Activated T-cell treated with anti-CD3 and anti-CD28 coated beads for 48 hours (primary cell): ENCODE measurements at regions not wholly inside any gene's neighbourhood (a gene's known extent, or its start where the extent isn't known, plus 50 kb on each side); places are given as distances from the start of the nearest gene placed in this dataset.

Experiments
- DNase-seq: peaks from one replicate; pipeline ENCODE4 v3.0.0-alpha.2; 2020; ENCODE audit warnings: low read depth

GRCh38 chr5:8327016-8327415 lies 458.1 kb downstream of the MTRR start:
- no peak for DNase-seq

- no peak for DNase-seq
Measured at GRCh38 chr5:8329773-8330172, 460.8 kb downstream of the MTRR start.

- DNase-seq, result no peak
Measured at GRCh38 chr5:8332666-8333445, 463.9 kb downstream of the MTRR start.

DNA sequence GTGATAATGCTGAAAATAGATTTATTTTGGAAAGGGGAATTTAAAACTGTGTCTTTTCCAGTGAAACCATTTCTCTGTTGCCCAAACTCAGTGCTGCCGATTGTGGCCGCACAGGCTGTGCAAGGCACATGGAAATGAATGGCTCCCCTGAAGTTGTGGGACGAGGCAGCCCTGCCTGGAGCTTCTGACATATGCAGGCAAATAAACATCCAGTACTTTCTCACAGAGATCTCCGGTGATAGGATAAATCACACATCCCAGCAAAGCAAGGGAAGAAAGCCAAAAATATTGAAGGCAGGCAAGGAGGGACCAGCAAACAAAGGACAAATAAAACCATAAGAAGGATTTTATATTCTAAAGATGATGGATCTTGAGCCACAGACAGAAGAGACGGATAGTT lies 464.5 kb downstream of the MTRR start:
- no peak for DNase-seq

DNA sequence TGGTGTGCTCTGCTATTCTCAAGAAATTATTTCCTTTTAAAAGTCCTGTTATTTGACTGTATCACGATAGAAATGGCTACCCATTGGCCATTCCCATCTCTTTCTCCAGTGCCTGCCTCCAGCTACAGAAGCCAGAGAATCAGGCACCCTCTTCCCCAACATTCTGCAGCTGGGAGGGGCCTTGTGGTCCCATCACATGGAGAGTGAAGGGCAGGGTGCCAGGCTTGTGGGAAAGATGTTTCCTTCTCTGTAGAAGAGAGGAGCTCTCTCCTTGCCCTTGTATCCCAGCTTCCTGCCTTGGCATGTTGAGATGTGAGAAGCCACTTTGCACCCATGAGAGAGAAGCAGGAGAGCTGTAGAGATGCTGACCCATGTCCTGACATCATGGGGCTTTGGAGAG lies 465.0 kb downstream of the MTRR start:
- DNase-seq, result no peak

DNA sequence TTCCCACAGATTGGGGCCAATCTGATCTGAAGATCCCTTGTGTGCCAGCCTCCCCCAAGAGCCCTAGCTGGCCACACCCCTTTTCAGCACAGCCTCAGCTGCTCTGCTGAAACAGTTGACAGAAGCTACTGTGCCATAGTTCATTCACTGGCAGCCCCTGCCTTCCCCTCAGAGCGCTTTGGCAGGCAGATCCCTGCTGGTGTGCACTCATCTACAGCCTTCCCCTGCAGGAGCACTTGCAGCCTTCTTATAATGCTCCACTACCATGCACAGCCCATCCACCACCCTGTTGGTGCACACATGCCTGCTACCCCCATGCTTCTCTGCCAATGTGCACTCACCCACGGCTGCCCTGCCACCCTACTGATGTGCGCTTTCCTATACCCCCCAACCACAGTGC lies 471.3 kb downstream of the MTRR start:
- no peak for DNase-seq

GRCh38 chr5:8340739-8341344 lies 471.9 kb downstream of the MTRR start:
- DNase-seq, result no peak

DNA sequence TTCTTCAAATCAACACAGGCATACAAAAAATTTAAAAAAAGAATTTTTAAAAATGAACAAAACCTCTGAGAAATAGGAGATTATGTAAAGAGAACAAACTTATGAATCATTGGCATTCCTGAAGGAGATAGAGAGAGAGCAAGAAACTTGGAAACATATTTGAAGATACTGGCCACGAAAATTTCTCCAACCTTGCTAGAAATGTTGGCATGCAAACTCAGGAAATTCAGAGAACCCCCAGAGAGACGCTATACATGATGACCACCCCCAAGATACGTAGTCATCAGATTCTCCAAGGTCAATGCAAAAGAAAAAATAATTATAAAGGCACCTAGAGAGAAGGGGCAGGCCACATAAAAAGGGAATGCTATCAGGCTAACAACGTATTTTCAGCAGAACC lies 472.5 kb downstream of the MTRR start:
- no peak for DNase-seq

DNA sequence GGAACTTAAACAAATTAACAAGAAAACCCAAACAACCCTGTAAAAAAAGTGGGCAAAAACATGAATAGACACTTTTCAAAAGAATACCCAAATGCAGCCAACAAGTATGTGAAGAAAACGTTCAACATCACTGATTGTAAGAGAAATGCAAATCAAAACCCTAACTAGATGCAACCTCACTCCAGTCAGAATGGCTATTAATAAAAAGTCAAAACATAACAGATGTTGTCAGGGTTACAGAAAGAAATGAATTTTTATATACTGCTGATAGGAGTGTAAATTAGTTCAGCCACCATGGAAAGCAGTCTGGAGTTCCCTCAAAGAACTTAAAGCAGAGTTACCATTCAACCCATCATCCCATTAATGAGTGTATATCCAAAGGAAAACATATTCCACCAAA lies 479.0 kb downstream of the MTRR start:
- DNase-seq, result no peak

GRCh38 chr5:8349855-8350254 lies 480.9 kb downstream of the MTRR start:
- DNase-seq, result no peak

DNA sequence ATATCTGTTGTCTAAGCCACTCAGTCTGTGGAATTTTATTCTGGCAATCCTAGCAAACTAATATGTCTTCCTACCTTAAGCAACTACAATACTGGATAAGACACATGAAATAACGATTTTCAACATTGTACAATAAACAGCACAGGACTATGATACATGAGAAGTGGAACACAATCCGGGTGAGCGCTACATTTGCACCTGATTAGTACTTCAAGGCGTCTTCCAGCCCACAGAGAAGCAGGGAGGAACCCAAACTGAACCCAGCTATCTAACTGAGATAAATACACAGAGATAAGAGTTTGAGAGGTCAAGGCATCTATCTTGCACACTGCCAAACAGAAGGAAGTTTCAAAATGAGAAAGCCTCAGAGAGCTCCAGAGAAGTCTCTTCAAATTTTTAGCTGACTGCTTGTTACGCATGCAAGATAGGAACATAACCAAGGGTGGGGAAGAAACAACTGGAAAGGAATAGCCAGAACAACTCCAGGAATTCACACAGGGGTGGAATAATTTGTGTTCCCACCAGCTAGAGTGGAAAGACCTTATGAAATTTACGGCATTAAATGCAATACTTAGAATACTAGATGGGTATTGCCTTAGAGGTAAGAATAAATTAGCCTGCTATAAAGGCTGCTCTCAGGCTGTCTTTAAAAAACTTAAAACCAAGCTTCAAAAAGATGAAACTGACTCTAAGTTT lies 481.8 kb downstream of the MTRR start:
- no peak for DNase-seq

DNA sequence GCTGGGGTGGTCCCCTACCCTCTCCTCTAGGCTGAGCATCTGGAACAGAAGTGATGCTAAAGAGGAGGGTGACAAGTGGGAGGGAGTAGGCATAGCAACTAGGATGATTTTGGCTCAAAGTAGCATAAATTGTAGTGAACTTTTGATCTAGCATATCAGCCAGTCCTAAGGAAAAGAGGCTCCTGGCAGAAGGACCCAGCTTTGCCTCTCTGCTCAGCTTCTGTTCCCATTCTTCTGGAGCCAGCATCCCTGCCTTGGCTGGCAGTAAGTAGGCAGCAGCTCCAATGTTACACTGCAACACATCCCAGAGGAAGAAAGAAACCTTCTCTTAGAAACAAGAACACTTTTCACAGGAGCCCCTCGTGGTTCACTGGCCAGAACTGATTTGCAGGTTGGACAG lies 487.0 kb downstream of the MTRR start:
- no peak for DNase-seq

DNA sequence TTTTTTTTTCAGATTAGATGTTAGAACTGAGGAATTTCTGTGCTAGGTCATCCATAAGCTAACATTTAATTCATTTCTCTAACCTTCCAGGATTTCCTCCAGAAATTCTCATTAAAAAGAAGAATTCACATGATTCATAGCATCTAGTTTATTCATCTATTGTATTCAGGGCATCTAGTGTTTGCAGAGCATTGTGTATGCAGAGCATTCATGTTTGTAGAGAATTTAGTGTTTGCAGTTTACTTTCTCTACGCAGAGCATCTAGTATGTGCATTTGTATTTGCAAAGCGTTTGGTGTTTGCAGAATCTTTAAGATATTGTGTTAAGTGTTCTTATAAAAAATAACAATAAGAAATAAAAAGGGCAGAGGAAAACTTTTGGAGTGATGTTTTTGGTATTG lies 491.1 kb downstream of the MTRR start:
- DNase-seq, result no peak

DNA sequence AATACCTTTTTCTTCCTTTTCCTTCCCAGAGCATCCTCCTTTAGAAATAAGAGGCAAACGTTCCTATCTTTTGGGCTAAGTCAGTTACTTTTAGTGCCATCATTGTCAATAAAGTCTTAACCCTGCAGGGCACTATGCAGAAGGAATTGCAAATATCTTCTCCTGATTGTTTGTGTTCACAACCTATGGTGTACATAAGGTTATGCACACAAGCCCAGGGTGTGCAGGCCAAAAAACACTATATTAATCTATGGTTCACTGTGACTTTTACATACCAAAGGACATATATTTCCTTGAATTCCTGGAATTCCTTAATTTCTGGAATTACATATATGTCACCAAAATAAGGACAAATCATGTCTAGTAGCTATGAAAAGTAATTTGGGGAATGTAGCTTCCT lies 493.5 kb downstream of the MTRR start:
- DNase-seq, result no peak

DNA sequence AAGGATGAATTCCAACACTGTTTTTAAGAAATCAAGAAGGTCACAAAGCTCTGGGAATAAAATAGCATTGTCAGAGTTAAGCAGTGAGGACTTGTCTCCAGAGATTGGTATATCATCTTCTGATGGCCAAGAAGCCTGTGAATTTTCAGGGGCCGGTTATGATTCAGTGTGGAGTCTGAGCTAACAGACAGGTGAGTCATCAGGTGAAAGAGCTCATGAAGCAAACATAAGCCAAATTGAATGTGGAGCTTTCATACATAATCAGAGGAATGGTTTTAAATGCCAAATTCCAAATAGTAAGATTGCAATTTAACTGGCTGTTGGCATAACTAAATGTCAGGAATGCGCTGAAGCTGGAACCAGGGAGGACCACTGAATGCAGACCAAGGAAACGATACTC lies 494.2 kb downstream of the MTRR start:
- DNase-seq, result no peak

DNA sequence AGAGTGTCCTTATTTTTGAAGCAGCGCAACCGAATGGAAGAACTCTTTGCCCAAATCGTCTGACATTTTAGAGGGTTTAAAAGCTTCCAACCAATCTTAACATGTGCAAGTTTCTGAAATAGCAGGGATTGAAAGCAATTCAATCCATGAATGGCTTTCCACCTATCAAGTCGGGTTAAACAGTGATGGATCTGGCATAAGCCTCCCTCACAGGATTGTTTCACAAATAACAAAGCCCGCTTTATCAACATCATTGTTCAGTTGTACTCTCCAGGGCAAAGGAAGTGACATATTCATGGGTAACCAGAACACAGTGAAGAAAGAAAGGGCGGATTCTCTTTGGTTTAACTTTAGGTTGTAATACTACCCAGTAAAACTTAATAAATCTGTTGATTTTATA lies 497.3 kb downstream of the MTRR start:
- no peak for DNase-seq

GRCh38 chr5:8376478-8376877 lies 507.5 kb downstream of the MTRR start:
- no peak for DNase-seq

GRCh38 chr5:8381972-8382371 lies 513.0 kb downstream of the MTRR start:
- DNase-seq, result no peak

DNA sequence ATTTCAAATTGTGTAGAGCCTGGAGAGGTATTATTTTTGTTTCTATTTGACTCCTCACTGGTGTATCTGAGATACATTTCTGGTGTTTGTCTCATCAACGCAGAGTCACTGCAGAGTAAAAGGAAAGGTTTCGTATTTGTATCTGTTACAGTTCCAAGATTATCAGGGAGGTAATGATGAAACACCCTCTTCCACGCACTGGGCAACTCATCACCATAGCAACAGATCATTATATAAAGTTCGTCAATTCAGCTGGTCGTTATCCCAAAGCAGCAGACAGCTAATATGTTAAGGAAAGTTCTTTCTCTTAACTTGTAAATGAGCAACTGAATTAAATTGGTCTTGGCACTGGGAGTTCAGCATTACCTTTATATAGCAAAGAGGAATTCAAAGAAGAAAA lies 513.5 kb downstream of the MTRR start:
- DNase-seq, result no peak

DNA sequence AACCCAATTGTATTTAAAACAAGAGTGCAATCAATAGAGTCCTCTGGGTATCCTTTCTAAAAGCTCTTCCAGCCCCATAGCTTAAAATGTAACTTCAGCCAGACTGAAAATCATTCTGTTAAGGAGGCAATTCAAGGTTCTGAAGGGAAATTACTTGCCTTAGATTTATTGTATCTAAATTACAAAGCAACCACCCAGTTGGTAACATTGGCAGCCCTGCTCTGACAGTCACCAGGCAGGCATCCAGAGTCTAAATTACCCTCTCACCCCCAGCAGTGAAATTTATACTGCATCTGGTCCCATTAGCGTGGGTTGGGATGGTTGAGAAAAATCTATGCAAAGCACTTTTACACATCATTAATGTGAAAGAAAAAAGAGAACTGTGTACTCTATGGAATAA lies 514.7 kb downstream of the MTRR start:
- no peak for DNase-seq

DNA sequence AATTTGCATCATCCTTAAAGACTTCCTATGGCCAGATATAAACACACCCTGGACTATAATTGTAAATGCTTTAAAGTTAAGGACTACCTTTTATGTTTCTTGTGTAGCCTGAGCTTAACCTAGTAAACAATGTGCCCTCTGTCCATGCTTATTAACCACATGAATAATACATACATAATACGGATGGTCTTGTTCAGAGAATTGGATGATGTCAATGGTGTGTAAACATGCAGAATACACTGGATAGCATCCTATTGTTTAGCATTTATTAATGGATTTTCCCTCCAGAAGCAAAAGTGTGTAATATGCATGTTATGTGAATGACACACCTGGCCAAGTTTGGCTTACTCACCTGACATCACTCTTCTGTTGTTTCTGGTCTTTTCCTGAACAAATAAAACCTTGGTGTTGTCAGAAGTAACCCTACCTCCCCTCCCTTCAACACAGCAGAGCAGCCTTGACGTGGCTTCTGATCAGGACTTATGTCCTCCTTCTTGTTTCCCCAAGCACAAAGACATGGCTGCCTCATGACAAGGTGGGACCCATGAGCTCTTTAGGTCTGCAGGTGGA lies 517.9 kb downstream of the MTRR start:
- no peak for DNase-seq

DNA sequence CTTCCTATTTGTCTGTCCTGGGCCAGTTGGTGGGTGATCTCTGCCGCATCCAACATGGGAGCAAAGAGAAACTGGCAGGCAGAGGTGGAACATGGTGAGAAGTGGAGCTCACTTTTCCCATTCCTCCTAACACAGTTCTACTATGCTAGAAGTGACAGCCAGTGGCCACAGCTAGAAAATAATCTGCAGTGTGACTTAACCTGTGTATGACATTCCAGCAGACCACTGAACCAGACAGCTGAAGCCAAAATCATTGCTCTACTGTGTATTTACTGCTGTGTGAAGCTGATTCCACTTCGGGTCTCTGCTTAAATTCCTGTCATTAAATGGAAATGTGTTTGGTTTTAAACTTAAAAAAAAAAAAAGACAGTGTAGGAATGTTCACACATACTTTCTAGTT lies 523.0 kb downstream of the MTRR start:
- DNase-seq, result no peak

DNA sequence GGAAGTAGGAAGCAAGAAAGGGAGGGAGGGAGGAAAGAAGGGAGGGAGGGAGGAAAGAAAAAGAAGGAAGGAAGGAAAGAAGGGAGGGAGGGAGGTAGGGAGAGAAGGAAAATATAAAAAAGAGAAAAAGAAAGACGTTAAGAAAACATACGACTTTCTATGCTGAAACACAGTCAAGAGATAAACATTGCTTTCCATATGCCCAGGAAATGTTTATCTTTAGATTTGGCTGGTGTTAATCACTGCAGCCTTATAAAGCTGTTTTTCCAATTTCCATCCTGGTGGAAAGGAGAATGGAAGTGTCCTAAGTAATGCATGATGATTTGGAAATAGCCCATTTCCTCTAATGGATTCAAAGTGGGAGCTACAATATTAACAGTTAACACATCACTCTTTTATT lies 524.3 kb downstream of the MTRR start:
- DNase-seq, result no peak
